ENCODE measurements at regions not wholly inside any gene's neighbourhood (a gene's known extent, or its start where the extent isn't known, plus 50 kb on each side); places are given as distances from the start of the nearest gene placed in this dataset.

- no peak overlapping the region for H3K4me3 ChIP-seq (ENCODE audit: control insufficient read depth, low read depth, low read length)
- no peak for TF ChIP-seq CTCF (conservative IDR thresholded peaks at IDR 0.05; ENCODE audit: control insufficient read depth, insufficient read depth, low read depth, low read length)
- DNase-seq (ENCODE audit: low read depth), result no peak
Measured at GRCh38 chr3:5799398-5799797, 611.9 kb downstream of the EDEM1 start.

GRCh38 chr3:5800965-5801364 is 613.5 kb downstream of the EDEM1 start:
- TF ChIP-seq CTCF (conservative IDR thresholded peaks at IDR 0.05; ENCODE audit: control insufficient read depth, insufficient read depth, low read depth, low read length), result no peak
- no peak for DNase-seq (ENCODE audit: low read depth)
- H3K4me3 ChIP-seq (ENCODE audit: control insufficient read depth, low read depth, low read length), result no peak overlapping the region

GRCh38 chr3:5806192-5806591 is 618.7 kb downstream of the EDEM1 start:
- no peak for DNase-seq (ENCODE audit: low read depth)
- TF ChIP-seq CTCF (conservative IDR thresholded peaks at IDR 0.05; ENCODE audit: control insufficient read depth, insufficient read depth, low read depth, low read length), result no peak

GRCh38 chr3:5809586-5810246 is 622.2 kb downstream of the EDEM1 start:
- TF ChIP-seq CTCF (conservative IDR thresholded peaks at IDR 0.05; ENCODE audit: control insufficient read depth, insufficient read depth, low read depth, low read length), result no peak
- DNase-seq (ENCODE audit: low read depth), result no peak
- no peak overlapping the region for H3K4me3 ChIP-seq (ENCODE audit: control insufficient read depth, low read depth, low read length)

More at GRCh38 chr3:5806192-5806591, 618.7 kb downstream of the EDEM1 start:
- no peak overlapping the region for H3K4me3 ChIP-seq (ENCODE audit: control insufficient read depth, low read depth, low read length)

GRCh38 chr3:5811016-5811415 is 623.5 kb downstream of the EDEM1 start:
- no peak for TF ChIP-seq CTCF (conservative IDR thresholded peaks at IDR 0.05; ENCODE audit: control insufficient read depth, insufficient read depth, low read depth, low read length)
- DNase-seq (ENCODE audit: low read depth), result no peak
- H3K4me3 ChIP-seq (ENCODE audit: control insufficient read depth, low read depth, low read length), result no peak overlapping the region

- no peak overlapping the region for H3K4me3 ChIP-seq (ENCODE audit: control insufficient read depth, low read depth, low read length)
- no peak for TF ChIP-seq CTCF (conservative IDR thresholded peaks at IDR 0.05; ENCODE audit: control insufficient read depth, insufficient read depth, low read depth, low read length)
- no peak for DNase-seq (ENCODE audit: low read depth)
Measured at GRCh38 chr3:5813521-5813920, 626.0 kb downstream of the EDEM1 start.

GRCh38 chr3:5822843-5823242 is 635.3 kb downstream of the EDEM1 start:
- H3K4me3 ChIP-seq (ENCODE audit: control insufficient read depth, low read depth, low read length), result no peak overlapping the region
- no peak for TF ChIP-seq CTCF (conservative IDR thresholded peaks at IDR 0.05; ENCODE audit: control insufficient read depth, insufficient read depth, low read depth, low read length)
- no peak for DNase-seq (ENCODE audit: low read depth)
